HG02885 (cell line): ENCODE measurements at regions not wholly inside any gene's neighbourhood (a gene's known extent, or its start where the extent isn't known, plus 50 kb on each side); places are given as distances from the start of the nearest gene placed in this dataset.
"Not testable (repeated sequence)": the region's sequence is repeated elsewhere in the genome, so short reads cannot be mapped to it uniquely, and the experiment has no call there.

Experiments
- ATAC-seq: cut with Tn5 transposase; IDR thresholded peaks from one replicate; pipeline ENCODE4 v1.9.1; 2021; ENCODE audit warnings: mild to moderate bottlenecking; ENCODE audit not compliant: unreplicated experiment, poor library complexity

- no peak for ATAC-seq
Observed at GRCh38 chr11:82003671-82004515, 729.8 kb downstream of the FAM181B start.

DNA sequence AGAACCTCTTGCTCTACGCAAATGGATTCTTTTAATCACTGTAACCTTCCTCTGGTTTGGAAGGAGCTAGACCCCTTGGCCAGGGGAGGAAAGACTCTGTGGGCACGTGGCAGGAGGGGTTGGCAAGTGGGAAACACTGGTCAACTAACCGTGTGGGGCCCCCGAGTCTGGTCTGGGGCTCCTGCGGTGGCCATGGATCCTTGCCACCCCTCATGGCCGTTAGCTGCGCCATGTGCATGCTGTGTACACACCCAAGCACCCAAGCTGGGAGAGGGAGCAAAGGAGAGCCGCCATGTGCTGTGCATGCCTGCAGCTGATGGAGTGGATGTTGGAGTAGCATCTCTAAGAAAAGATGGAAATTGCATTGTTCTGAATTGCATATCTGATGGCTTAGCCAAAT, 730.6 kb downstream of the FAM181B start:
- ATAC-seq, result no peak

DNA sequence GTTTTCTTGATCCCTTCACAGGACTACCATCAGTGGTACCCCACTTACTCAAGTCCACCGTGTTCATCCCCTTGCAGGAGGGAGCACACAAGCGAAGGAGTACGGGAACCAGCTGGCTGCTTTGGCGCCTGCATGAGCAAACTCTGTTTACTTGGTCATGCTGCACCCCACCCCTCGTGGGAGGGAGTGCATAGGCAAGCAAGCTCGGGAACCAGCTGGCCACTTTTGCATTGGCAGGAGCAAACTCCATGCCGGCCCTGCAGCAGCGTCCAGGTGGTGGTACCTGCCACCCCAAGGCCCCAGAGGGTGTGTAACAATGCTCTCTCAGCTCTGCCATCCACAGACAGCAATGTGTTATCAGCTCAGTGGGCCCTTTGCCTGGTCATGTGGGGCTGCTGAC, 737.8 kb downstream of the FAM181B start:
- ATAC-seq, result no peak

DNA sequence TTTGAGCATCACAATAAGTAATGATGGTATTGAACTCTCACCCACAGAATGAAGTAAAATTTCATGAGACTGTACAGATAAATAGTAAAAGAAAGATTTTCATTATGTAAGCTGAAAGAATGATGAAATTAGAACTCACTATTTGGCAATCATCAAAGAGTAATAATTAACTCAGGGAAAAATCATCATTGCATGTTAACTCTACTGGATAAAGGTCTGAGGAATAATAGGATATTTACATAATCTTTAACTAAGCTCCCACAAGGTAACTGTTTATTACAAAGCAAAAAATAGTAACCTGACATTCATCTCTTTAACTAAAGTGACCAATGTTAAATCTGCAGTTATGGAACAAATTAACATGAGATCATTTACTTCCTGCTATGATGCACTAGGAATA, 739.9 kb downstream of the FAM181B start:
- no peak for ATAC-seq

DNA sequence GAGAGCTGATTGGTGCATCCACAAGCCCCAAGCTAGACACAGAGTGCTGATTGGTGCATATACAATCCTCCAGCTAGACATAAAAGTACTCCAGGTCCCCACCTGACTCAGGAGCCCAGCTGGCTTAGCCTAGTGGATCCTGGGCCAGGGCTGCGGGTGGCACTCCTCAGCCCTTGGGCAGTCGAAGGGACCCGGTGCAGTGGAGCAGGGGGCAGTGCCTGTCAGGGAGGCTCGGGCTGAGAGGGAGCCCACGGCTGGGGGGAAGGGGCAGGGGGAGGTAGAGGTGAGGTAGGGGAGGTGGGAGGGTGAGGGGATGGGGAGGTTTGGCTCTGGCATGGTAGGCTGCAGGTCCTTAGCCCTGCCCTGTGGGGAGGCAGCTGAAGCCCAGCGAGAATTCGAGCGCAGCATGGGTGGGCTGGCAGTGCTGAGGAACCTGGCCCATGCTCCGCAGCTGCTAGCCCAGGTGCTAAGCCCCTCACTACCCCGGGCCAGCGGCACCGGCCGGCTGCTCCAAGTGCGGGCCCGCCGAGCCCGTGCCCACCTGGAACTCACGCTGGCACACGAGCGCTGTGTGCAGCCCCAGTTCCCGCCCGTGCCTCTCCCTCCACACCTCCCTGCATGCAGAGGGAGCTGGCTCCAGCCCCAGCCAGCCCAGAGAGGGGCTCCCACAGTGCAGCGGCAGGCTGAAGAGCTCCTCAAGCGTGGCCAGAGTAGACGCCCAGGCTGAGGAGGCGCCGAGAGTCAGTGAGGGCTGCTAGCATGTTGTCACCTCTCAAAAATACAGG, 742.8 kb downstream of the FAM181B start:
- ATAC-seq, result no peak

DNA sequence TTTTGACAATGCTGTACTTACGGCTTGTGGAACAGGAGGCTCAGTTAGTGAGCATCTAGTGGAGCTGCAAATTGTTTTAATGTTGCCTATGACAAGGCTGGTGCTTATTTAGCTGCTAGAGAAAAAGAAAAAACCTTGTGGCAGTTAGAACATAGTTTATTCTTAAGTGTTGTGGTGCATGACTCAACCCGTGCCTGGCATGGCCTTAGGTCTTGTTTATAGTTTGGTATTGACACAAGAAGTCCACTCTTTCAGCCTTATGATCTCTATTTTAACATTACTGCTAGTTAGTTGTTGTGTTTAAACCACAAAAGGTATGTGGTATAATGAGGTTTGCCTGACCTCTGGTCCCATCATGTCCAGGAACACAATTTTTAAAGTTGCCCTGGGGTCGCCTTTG, 744.6 kb downstream of the FAM181B start:
- no peak for ATAC-seq

DNA sequence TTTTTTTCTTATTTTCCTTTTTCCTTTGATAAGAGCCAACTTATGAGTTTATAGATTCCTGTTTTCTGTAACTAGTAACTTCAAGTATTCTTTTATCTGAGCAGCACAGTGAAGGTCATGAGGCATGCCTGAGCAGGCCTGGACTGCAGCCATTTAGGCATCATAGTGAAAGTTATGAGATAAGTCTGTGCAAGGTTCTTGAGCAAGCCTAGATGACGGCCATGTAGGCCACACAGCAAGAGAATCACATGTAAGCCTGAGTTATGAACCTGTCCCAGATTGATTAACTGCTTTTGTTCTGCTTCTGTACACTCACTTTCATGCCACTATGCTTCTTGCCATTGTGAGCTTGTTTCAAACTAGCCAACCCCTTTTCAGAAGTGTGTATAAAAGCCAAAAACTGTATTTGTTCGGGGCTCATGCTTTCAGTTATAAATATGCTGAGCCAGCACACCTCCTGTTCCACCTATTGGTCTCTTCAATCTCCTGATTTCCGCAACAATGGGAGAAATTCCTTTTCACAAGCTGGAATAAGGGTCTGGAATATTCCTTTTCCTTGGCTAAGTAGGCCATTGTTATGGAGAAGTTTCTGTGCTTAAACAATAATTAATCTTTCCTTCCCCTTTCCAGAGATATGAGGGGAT, 745.7 kb downstream of the FAM181B start:
- ATAC-seq, result peak; percentile 93

GRCh38 chr11:81986556-81987161, 747.0 kb downstream of the FAM181B start:
- ATAC-seq, result no peak

DNA sequence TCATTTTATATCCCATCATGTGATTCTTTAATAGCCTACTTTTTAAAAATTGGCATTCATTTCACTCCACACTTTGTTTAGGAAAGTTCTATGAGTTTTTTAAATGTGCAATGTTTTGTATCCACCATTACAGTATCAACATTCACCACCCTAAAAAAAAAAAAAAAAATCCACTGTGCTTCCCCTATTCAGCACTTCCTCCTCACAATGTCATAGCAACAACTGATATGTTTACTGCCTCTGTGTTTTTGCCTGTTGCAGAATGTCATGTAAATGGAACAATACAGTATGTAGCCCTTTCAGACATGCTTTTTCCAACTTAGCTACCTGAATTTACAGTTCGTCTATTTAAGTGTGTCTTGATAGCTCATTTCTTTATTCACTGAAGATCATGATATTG, 754.2 kb downstream of the FAM181B start:
- no peak for ATAC-seq

- no peak for ATAC-seq
Observed at GRCh38 chr11:81975261-81975900, 758.3 kb downstream of the FAM181B start.

DNA sequence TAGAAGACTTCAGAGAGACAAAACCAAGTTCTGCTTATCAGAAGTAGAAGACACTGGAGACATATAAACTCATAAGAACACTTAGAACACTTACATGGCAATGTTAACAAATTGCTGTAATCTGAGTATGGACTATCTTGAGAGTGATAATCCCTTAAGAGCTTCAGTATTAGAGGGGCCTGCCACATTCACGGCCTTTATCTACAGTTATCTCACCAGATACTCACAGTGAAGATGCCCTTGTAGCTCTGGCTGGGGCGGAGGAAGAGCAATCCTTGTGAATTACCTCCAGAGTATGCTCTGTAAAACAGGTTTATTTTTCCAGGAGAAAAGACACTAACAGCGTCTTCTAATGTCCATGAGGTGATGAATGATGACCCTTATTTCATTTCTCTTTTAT, 762.8 kb downstream of the FAM181B start:
- no peak for ATAC-seq

DNA sequence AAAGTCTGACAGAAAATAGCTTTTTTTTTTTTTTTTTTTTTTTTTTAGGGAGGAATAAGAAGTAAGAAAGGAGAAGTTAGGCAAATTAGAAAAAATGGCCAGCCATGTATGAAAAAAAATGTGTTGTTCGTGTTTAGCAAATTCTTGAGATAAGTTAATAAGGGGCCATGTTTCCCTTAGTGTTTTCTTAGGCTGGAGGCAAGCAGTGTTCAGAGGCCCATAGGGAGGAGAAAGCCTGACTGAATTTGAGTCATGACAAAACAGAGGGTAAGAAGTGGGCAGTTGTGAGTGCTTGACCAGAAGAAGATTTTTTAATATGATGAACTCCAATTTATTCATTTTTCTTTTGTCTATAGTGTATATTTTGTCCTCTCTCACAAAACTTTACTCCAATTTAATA, 766.4 kb downstream of the FAM181B start:
- ATAC-seq, result no peak

DNA sequence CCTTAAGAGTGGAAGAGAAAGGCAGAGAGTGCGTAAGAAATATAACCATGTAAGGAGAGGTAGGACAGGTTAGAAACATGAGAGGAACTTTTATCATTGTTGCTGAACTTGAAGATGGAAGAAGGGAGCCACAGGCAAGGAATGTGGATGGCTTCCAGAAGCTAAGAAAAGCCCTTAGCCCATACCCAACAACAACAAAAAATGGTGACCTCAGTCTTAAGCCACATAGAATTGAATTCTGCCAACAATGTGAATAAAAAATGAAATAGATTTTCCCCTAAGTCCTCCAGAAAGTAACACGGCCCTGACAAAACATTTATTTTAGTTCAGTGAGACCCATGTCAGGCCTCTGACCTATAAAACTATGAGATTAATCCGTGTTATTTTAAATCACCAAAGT, 767.3 kb downstream of the FAM181B start:
- ATAC-seq, result no peak

- peak; percentile 68 for ATAC-seq
Observed at GRCh38 chr11:81963018-81963417, 770.6 kb downstream of the FAM181B start.

DNA sequence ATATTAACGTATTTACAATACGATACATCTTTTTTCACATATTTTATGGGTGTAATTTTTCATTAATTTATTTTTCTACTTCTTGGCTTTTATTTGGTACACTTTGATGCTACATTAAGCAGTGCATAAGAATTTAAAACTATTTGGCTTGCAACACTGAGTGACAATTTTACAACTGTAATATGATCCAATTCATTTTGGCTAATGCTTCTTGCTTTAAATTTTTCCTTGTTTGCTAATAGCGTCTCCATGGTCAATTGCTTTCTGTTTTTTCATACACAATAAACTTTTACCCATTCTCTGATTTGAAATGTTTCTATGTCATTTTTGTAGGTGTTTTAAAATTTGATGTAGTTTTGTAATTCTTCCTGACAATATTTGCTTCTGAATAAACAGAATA, 773.2 kb downstream of the FAM181B start:
- ATAC-seq, result no peak

DNA sequence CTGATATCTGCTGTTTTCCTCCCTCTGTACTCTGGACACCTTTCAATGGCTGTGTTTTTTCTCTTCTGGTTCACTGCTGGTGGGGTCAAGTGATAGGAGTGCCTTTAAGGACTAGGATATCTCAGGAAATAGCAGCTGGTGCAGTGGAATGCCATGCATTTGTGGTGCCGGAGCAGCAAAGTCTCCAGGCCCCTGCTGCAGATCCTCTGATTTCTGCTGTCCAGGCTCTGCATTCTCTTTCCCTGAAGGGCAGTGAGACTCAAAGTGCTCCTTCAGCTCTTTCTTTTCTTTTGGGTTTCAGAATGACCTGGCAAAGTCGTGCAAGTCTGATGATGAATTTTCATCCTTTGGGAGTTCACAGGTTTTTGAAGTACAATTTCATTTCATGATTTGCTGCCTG, 774.3 kb downstream of the FAM181B start:
- ATAC-seq, result no peak

GRCh38 chr11:81954301-81954700, 779.4 kb downstream of the FAM181B start:
- ATAC-seq, result not testable (repeated sequence)

GRCh38 chr11:81946831-81947230, 786.8 kb downstream of the FAM181B start:
- ATAC-seq, result no peak

GRCh38 chr11:81942646-81943045, 791.0 kb downstream of the FAM181B start:
- ATAC-seq, result no peak

GRCh38 chr11:81941998-81942397, 791.7 kb downstream of the FAM181B start:
- ATAC-seq, result no peak
